SIG-M5 treated with dmso at 0.1 percent for 504 hours (cell line): ENCODE measurements at regions not wholly inside any gene's neighbourhood (a gene's known extent, or its start where the extent isn't known, plus 50 kb on each side); places are given as distances from the start of the nearest gene placed in this dataset.

Experiments
- DNase-seq: peaks from one replicate; lab custom pipeline; 2025; ENCODE audit not compliant: unreplicated experiment; lab: John Stamatoyannopoulos, UW

DNA sequence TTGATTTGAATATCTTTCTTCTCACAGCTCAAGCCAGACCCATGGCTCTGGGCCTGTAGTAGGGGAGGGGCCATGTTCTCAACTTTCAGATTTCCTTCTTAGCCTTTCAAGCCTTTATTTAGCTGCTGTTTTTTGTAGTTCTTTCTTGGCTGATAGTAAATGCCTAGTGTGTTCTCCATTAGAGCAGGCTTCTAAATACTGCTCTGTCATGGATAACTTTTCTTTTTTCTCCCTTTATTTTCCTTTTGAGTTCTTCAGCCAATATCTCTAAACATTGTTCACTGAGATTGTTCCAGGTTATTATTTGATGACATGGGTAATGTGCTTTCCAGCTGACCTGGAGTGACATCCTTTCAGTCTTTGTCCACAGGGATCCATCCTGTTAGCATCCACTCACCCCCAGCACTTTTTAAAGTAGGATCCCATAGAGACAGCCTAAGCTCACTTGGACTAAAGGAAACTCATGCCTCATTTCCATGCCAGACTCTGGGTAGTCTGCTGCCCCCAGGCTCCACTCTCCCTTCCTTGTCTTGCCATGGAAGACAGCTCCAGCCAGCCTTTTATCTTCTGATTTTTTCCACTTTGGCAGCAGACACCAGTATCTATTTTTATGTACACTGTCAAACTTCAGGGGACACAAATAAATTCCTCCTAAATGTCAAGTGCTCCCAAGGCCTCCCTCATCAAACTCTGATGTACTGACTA is 645.6 kb downstream of the RNF144B start:
- DNase-seq: no peak

DNA sequence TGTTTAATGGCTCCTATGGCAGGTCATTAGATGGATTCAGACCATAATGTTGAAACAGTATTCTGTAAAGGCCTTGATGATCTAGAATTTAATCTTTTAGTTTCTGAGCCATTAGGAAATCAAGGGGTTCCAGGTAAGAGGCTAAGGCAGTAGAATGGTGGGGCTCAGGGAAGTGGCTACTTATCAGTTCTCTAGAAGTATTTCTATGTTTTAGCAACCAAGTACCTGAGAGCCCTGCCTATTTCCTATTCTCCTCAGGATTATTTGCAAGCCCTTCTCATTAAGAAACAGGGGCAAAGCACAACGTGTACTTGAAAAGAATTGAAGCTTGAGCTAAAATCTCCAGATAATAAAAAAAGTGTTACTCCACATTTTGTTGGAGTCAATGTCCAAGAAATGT is 646.5 kb downstream of the RNF144B start:
- no peak for DNase-seq

DNA sequence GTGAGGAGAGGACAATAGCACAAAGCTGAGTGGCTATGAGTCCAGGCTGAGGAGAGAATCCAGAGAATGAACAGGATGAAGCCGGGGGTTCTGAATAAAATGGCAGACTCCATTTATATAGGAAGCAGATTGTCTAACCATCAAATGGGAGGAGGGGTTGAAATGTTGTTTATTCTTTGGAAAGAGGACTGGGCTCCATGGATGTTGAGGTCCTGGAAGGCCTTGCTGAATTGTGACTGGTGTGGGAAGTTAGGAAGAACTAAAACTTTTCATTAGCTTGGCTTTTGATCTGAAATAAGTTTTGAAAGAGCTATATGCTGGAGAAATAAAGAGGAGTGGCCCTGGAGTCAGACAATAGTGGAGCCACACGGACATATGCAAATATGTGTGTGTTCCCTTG is 647.8 kb downstream of the RNF144B start:
- no peak for DNase-seq

DNA sequence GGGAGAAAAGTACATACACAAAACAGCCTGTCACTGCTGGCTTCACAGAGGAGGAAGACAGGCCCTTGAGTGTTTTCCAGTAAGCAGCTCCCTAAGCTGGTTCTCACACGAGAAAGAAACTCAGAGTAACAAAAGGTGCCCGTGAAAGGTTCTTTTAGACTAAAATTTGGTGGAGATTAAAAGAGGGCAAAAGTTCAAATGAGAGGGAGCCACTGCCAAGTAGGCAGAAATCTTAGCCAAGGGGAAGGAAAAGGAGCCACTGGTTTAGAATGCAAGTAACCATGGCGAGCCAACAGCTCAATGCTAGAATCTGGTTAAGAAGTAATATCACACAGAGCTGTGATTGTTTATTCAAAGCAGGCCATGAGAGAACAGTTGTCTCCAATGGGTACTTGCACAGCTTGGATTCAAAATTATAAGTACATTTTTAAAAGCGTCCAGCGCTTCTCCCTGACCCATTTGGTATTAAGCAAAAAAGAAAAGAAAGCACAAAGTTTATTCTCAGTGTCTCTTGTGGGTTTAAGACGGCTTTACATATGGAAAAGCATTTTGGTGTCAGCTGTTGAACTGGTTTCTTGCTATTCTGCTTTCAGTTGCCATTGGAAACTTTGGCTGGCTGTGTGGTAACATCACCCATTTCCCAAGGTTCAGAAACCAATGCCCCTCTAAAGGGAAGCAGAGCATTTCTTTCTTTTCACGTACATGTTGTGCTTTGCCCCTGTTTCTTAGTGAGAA is 648.5 kb downstream of the RNF144B start:
- DNase-seq: no peak

DNA sequence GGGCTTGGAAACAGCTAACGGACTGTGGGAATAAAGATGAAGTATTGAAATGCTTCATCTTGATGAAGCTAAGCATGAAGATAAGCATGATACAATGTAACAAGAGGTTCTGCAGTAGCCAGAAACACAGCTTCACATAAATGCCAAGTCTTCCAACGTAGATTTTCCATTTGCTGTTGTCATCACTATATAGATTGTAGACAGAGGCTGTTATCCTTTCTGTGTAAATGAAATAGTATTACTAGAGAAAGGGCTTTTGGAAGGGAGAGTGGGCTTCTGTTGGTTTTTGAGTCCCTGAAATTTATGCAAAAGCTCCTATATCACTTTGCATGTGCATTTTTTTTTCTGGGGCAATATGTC is 649.0 kb downstream of the RNF144B start:
- DNase-seq: no peak

DNA sequence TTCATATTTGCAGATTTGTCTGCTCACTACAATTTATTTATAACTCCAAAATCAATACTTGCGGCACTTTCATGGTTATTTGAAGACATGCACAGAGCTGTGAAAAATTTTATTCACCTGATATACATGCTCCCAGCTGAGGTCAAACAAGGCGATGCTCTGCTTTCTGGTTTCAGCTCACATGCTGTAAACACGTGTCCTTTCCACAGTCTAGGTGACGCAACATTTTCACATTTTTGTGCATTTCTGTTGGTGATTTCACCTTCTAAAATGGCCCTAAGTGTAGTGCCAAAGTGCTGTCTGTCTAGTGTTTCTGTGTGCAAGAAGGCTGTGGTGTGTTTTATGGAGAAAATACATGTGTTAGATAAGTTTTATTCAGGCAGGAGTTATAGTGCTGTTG is 650.5 kb downstream of the RNF144B start:
- DNase-seq: no peak

DNA sequence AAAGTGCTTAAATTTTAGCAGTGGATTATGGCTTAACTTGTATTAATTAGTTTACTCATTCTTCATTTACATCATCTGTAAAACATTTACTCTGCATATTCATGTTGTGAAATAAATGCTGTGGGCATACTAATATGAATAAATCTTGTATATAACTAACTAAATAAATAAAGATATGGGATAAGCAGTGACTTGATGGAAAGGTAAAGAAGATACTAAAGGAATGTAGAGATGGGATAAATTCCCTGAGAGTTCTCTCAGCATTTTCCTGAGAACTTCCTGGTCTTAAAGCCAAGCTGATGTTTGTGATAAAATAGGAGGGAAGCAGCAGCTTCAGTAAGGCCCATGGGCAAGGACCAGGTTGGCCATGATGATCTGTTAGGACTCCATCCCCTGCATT is 652.1 kb downstream of the RNF144B start:
- DNase-seq: no peak

DNA sequence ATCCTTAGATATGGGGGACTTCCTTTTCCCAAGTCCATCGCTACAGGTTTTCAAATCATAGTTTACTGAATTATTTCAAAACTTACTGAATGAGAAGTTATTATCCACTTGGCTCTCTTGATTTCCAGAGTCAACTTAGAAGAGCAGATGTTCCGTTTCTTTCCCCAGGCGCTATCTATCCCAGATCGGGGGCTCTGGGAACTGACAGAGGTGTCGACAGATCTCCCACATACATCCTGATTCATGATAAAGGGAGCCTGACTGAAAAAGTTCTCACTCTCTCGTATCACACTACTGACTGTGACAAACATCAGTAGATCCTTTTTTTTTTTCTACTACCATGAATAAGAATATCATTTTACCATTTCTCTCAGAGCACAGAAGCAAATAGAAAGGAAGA is 654.8 kb downstream of the RNF144B start:
- DNase-seq: no peak

DNA sequence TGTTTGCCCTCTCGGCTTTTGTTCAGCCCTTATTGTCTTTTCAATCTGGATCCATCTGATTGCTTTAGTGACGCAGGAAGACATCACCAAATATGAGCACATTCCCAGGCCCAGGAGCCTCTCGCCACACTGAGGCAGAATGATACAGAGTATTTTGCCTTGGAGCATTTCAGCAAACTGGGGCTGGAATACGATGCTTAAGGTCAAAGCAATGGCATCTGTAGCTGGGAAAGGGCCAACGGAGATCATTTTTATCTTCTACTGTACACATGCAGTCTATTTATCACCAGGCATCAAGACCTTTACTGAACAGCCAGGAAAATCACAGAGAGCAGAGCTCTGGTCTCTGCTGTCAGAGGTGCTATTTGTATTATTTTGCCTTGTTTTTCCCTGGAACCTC is 655.3 kb downstream of the RNF144B start:
- DNase-seq: no peak

DNA sequence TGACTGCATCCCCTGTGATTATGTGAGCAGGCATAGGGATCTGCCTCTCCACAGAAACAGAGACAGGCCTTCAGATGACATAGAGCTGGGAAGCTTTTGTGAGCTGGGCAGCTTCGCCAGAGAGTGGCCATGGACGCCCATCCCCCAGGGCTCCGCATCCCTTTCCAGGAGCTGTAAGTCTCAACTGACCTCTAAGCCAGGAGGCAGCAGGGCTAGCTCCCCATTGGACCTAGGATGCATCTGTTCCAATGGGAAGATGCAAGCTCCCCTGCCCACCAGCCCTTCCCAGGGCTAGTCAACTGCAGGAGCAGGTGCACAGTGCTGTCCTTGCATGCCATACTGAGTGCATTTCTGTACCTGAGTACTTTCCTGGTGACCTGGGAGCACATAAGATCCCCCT is 663.6 kb downstream of the RNF144B start:
- no peak for DNase-seq

DNA sequence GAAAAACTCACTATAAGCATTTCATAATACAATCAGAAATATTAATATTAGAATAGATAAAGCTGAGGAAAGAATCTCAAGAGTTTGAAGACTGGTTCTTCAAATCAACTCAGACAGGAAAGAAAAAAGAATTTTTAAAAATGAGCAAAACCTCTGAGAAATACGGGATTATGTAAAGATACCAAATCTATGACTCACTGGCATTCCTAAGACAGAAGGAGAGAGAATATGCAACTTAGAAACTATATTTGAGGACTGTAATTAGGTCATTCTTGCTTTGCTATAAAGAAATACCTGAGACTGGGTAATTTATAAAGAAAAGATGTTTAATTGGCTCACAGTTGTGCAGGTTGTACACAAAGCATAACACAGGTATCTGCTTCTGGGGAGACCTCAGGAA is 665.1 kb downstream of the RNF144B start:
- no peak for DNase-seq

DNA sequence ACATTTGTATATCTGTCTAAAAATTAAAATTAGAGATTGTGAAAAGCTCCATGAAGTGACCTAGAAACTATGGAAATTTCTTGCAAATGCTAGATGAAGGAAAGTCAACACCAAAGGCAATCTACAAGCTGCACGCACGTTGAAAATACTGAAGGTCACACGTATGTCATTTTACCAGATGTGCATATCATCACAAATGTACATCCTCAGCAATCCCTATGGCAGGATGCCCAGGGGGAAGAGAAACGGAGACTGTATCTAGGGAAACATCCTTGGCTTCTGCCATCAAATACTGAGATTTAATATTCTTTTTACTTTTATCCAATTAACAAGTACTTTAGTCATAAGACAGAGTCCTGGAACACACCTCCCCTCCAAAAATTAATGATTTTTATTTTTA is 672.0 kb downstream of the RNF144B start:
- no peak for DNase-seq

DNA sequence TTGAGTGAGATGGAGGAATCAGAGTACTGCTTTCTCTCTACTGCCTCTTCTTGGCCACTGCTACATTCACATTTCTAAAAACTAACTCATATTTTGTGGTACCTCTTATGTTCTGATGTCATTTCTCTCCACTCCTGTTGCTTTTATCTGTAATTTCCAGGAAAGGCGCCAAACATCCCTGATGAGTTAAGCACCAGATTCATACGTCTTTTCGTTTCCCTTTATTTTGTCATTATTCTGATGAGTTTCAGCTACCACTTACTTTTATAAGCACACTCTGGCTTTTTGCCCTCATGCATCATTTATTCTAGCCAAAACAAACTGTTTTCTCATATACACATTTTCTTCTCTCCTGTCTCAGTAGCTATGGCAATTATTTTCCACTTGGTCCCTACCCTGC is 680.0 kb downstream of the RNF144B start:
- no peak for DNase-seq

DNA sequence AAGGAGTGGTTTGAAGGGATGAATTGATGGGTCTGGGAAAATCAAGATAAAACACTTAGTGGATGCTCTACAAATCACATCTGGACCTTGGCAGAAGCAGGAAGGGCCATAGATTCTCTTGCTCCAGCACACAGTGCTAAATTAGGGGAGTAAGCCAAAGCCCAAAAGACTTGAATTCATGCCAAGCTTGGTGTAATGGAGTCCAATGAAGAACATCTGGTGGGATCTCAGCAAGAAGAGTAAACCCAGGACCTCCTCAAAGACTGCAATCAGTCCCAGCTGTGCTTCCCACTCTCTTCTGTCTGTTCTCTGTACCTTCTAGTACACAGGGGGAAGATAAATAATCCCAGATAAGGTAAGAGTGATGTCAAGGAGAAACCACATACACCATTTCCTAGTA is 683.4 kb downstream of the RNF144B start:
- DNase-seq: no peak

DNA sequence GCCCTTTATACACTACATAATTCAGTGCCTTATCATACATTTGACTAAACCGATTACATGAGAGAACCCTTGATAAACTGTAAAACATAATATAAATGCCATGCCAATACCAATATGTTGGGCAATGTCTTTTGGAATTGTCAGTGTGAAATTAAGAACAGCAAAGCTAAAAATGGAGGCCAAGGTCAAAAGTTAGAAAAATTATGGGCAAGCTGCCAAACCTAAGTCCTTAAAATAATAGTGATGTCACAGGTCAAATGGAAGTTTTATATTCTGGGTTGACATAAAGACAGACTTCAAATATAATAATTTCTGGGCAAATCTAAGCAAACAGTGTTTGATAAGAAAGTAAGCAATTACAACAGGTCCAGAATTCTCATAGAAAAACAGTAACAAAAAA is 696.7 kb downstream of the RNF144B start:
- DNase-seq: no peak

DNA sequence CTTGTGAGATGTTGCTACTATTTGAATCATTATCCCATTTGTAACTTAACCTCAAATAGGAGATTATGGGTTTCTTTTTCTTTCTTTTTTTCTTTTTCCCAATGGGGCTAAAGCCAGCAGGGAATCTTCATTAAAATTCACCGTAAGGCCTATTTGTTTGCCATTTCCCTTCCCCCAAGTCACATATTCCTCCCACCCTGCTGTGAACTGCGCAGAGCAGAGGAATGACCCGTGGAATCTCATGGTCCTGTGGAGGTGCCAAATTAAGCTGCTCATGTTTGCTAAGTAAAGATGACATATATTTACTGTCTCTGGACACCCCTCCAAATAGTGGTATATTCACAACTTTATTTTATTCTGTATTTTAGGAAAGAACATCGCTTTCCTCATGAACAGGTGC is 699.3 kb downstream of the RNF144B start:
- DNase-seq: no peak

DNA sequence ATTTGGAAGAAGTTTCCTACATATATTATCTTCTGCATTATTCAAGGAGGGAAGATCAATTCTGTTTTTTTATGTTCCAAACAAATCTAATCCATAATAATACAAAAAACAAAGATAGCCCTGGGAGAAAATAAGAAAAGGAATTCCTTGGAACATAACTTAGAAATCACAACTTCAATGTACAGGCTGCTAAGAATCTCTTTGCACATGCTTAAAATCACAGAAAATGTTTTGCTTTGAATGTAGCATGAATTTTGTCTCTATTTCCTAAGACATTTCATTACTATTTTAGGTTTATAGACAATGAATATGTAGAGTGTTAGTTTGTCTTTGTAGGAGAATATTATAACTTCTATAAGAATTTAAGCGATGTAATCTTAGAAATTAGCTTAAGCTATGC is 700.1 kb downstream of the RNF144B start:
- no peak for DNase-seq

DNA sequence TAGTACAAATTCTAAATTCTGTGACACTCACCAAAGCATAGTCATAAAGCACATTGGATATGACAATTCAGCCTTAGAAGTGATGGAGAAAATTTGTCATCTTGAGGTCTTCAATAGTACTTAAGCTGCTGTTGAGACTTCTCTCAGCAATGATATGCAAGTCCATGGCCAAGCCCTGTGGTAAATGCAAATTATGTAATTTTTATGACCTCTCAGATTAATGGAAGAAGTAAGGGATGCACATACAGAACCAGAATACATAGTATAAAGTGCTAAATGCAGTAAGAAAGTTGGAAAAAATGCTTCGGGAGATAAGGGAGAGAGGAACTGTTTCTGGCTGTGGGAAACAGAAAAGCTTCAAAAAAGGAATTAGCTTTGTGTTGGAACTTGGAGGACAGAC is 700.7 kb downstream of the RNF144B start:
- no peak for DNase-seq

DNA sequence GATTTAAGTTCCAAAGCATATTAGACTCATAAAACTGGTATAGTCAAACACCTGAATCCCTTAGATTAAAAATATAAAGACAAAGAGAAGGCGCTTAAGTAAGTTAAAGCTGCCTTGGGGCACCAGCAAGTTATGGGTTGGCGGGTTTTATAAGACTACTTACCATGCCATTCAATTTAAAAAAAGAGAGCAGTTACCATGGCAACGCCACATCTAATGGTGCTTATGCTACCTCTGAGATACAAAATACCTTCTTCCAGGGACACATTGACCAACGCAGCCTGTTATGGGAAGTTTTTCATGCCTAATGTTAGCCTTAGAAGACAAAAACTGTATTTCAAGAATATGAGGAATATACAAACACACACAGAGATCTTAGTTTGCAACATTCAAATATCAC is 713.6 kb downstream of the RNF144B start:
- DNase-seq: no peak

DNA sequence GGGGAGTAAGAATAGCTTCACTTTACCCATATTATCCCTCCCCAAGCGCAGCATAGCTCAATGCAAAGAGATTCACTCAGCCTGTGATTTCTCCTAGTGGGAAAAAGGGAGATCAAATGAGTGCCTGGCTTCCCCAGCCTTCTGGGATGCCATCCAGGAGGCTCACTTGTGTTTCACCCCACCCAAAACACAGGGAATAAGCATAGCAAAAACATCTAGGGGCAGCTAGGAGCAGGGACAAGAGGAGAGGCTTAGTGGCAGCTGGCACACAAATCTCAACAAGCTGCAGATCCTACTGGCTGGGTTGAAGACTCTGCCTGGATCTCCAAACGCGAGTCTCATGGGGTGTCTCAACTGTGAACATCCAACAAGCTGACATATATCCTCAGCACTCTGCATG is 715.8 kb downstream of the RNF144B start:
- DNase-seq: no peak

DNA sequence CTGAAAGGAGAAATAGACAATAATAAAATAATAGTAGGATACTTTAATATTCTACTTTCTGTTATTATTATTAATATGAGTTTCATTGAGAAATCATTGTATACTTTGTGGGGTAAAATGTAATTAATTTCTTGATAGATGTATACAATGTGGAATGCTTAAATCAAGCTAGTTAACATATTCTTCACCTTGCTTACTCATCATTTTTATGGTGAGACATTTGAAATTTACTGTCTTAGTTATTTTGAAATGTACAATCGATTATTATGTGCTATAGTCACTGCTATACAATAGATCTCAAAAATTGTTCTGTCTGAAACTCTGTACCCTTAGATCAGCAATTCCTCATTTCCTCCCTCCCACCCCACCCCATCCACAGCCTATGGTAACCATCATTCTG is 720.3 kb downstream of the RNF144B start:
- no peak for DNase-seq

DNA sequence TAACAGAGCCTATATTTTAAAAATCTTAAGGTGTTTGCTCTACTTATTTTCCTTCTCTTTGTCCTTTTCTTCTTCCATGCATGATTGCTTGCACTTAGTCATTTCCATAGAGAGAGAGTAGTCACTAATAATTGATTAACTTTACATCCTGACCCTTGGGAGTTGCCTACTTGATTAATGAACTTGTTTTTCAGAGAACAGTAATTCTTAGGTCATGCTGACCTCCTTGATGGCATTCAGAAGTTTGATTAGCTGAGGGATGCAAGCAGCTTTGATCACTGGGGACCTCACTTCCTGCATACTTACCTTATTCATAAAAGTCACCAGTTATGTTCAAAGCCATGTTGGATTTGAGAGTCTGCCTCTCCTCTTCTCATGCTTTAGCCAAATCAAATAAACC is 715.6 kb upstream of the ID4 start:
- DNase-seq: no peak

DNA sequence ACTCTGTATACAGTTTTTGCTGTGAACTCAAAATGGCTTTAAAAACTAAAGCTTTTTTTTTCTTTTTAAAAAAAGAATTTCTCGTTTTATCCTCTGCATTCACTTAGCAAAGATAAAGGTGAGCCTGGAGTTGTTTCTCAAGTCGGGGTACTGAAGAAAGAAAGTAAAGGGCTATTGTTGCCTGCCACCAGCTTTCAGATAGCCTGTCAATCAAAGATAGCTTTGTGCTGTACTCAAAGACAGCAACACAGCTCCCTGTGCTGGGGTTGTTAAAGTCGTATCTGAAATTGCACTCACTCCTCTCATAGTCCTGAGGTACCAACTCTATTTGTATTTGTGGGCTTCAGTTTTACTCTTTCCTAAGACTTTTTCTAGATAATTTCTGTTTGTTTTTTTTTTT is 710.1 kb upstream of the ID4 start:
- no peak for DNase-seq
